WTC11 (cell line): ENCODE measurements at regions not wholly inside any gene's neighbourhood (a gene's known extent, or its start where the extent isn't known, plus 50 kb on each side); places are given as distances from the start of the nearest gene placed in this dataset.

Experiments used
- ATAC-seq: fragments of 200-7000 bp; cut with Tn5 transposase; 2 replicates; pipeline ENCODE4 v1.10.0; 2021; ENCODE audit warnings: mild to moderate bottlenecking, moderate library complexity
- CTCF ChIA-PET: fragments of 300-600 bp; sonication (Branson Sonifier 250); formaldehyde crosslinking; loops from one replicate; lab custom pipeline; 2021; ENCODE audit warnings: antibody characterized with exemption; lab: Charles Lee
- POLR2A ChIA-PET: fragments of 350-600 bp; sonication (Branson Sonifier 250); formaldehyde crosslinking; loops from one replicate; lab custom pipeline; 2021; ENCODE audit warnings: antibody characterized with exemption; lab: Charles Lee
- DNase-seq: peaks from one replicate; pipeline ENCODE4 v3.0.0; 2021; ENCODE audit warnings: low spot score
- H3K27ac Mint-ChIP-seq: 2 replicates; pipeline ENCODE4 v1.8.0; 2021; ENCODE audit warnings: mixed read lengths
- H3K27me3 Mint-ChIP-seq: 2 replicates; pipeline ENCODE4 v1.8.0; 2021; ENCODE audit warnings: low read depth, mild to moderate bottlenecking, moderate library complexity, mixed read lengths
- H3K36me3 Mint-ChIP-seq: 2 replicates; pipeline ENCODE4 v1.8.0; 2021; ENCODE audit warnings: mixed read lengths
- H3K4me1 Mint-ChIP-seq: 2 replicates; pipeline ENCODE4 v1.8.0; 2022; ENCODE audit warnings: mixed read lengths
- H3K4me3 Mint-ChIP-seq: 2 replicates; pipeline ENCODE4 v1.8.0; 2021; ENCODE audit warnings: mild to moderate bottlenecking, moderate library complexity, mixed read lengths
- H3K9me3 Mint-ChIP-seq: 2 replicates; pipeline ENCODE4 v1.8.0; 2021; ENCODE audit warnings: mixed read lengths
- ATF3 ChIP-seq: sonication (generic); formaldehyde crosslinking; conservative IDR thresholded peaks from 2 replicates; pipeline ENCODE4 v1.8.1; 2022; ENCODE audit warnings: mild to moderate bottlenecking, missing genetic modification reagents
- CREB1 ChIP-seq: sonication (generic); formaldehyde crosslinking; IDR thresholded peaks from 2 replicates; pipeline ENCODE4 v1.8.0; 2023; ENCODE audit warnings: mild to moderate bottlenecking, missing genetic modification reagents
- EMX1 ChIP-seq: fragments of 250-450 bp; sonication (Bioruptor Pico); IDR thresholded peaks from 2 replicates; pipeline ENCODE4 v1.8.0; 2021; ENCODE audit warnings: mild to moderate bottlenecking
- IRF1 ChIP-seq: sonication (generic); formaldehyde crosslinking; IDR thresholded peaks from 2 replicates; pipeline ENCODE4 v1.8.0; 2023; ENCODE audit warnings: missing genetic modification reagents
- JAZF1 ChIP-seq: fragments of 250-450 bp; sonication (Bioruptor Pico); IDR thresholded peaks from 2 replicates; pipeline ENCODE4 v1.9.0; 2021; ENCODE audit warnings: moderate library complexity, mild to moderate bottlenecking, inconsistent platforms
- KAT7 ChIP-seq: sonication (generic); formaldehyde crosslinking; IDR thresholded peaks from 2 replicates; pipeline ENCODE4 v1.8.1; 2023; ENCODE audit warnings: missing genetic modification reagents, mild to moderate bottlenecking, borderline replicate concordance
- MLX ChIP-seq: sonication (generic); formaldehyde crosslinking; IDR thresholded peaks from 2 replicates; pipeline ENCODE4 v1.8.1; 2023; ENCODE audit warnings: mild to moderate bottlenecking, missing genetic modification reagents, moderate library complexity
- MYBL2 ChIP-seq: sonication (generic); formaldehyde crosslinking; IDR thresholded peaks from 2 replicates; pipeline ENCODE4 v1.8.1; 2023; ENCODE audit warnings: mild to moderate bottlenecking, moderate library complexity, missing genetic modification reagents
- NFATC4 ChIP-seq: fragments of 250-450 bp; sonication (Bioruptor Pico); IDR thresholded peaks from 2 replicates; pipeline ENCODE4 v1.9.0; 2021; ENCODE audit warnings: mild to moderate bottlenecking
- NFYB ChIP-seq: sonication (generic); formaldehyde crosslinking; conservative IDR thresholded peaks from 2 replicates; pipeline ENCODE4 v1.8.0; 2022; ENCODE audit warnings: low read depth, missing genetic modification reagents
- NR1H2 ChIP-seq: sonication (generic); formaldehyde crosslinking; IDR thresholded peaks from 2 replicates; pipeline ENCODE4 v1.9.0; 2021; ENCODE audit warnings: mild to moderate bottlenecking, moderate library complexity, missing genetic modification reagents
- SMAD4 ChIP-seq: sonication (generic); formaldehyde crosslinking; IDR thresholded peaks from 2 replicates; pipeline ENCODE4 v1.8.0; 2022; ENCODE audit warnings: mild to moderate bottlenecking, missing genetic modification reagents
- ZNF532 ChIP-seq: fragments of 250-450 bp; sonication (Bioruptor Pico); IDR thresholded peaks from 2 replicates; pipeline ENCODE4 v1.9.0; 2021; ENCODE audit warnings: mild to moderate bottlenecking, borderline replicate concordance
- TF ChIP-seq, protein P1 (sequence below): sonication (generic); formaldehyde crosslinking; IDR thresholded peaks from 2 replicates; pipeline ENCODE4 v1.8.1; 2023; ENCODE audit warnings: mild to moderate bottlenecking, missing genetic modification reagents

DNA sequence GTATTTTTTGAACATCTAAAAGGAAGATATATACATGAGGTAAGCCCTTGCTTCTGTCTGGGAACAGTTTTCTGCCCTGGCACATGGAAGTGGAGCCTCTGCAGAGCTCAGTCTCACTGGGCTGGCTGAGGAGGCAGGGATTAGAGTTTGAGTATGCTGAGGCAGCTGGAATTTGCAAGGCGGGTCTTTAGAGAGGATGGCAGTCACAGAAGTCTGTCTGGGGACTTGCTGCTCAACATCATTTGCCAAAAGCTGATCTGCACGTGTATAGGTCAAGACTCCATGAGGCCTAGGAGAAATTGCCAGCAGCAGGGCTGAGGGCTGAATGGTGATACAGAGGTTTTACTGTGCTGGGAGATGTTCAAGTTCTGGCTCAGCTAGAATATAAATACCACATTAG lies 163.6 kb upstream of the ANK2 start (continued):
- no peak for TF ChIP-seq MYBL2 (CRISPR knock-in tag)

- CTCF ChIA-PET, result interaction anchor here (0.8 to 1.7 kb wide), 2 partner anchors 13 to 124 kb away, joined by 3 to 5 read pairs; no protein-coding TSS in a partner anchor
- H3K9me3 Mint-ChIP-seq, result no peaks in the 10 kb centered on the region
- no peak for TF ChIP-seq SMAD4 (CRISPR knock-in tag)
- no peak for TF ChIP-seq NFYB
- TF ChIP-seq ATF3 (CRISPR knock-in tag), result no peak
- no peak for TF ChIP-seq NR1H2 (CRISPR knock-in tag)
- TF ChIP-seq CREB1, result no peak
- TF ChIP-seq, protein P1, sequence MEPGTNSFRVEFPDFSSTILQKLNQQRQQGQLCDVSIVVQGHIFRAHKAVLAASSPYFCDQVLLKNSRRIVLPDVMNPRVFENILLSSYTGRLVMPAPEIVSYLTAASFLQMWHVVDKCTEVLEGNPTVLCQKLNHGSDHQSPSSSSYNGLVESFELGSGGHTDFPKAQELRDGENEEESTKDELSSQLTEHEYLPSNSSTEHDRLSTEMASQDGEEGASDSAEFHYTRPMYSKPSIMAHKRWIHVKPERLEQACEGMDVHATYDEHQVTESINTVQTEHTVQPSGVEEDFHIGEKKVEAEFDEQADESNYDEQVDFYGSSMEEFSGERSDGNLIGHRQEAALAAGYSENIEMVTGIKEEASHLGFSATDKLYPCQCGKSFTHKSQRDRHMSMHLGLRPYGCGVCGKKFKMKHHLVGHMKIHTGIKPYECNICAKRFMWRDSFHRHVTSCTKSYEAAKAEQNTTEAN (CRISPR knock-in tag), result no peak
- TF ChIP-seq ZNF532 (CRISPR knock-in tag), result no peak
- no peak for TF ChIP-seq EMX1 (CRISPR knock-in tag)
- no peak for TF ChIP-seq IRF1 (CRISPR knock-in tag)
- TF ChIP-seq JAZF1 (CRISPR knock-in tag), result no peak
- no peak for TF ChIP-seq NFATC4 (CRISPR knock-in tag)
- TF ChIP-seq KAT7 (CRISPR knock-in tag), result no peak
- TF ChIP-seq, all 79 proteins: peak for 0
- Mint-ChIP-seq H3K36me3 (no peaks in the 10 kb centered on the region), H3K27me3 (no peaks in the 10 kb centered on the region), H3K27ac (no peak overlapping the region), H3K4me1 (peaks cover 32% of the 10 kb centered on the region), H3K4me3 (no peak overlapping the region)
- DNase-seq (no peak), ATAC-seq (no peak)
- POLR2A ChIA-PET, result interaction anchor here (0.8 kb wide), 1 partner anchor 8 kb away, joined by 3 read pairs; no protein-coding TSS in a partner anchor
Observed at GRCh38 chr4:112888622-112889021, 160.8 kb upstream of the ANK2 start.

- H3K27me3 Mint-ChIP-seq, result no peaks in the 10 kb centered on the region
- H3K9me3 Mint-ChIP-seq, result no peaks in the 10 kb centered on the region
- POLR2A ChIA-PET, result no interaction called here
- H3K36me3 Mint-ChIP-seq, result no peaks in the 10 kb centered on the region
- H3K4me3 Mint-ChIP-seq, result no peak overlapping the region
- TF ChIP-seq MLX (CRISPR knock-in tag), result no peak
- no peak for ATAC-seq
- peaks cover 35% of the 10 kb centered on the region for H3K4me1 Mint-ChIP-seq
- CTCF ChIA-PET, result interaction anchor here (1.7 kb wide), 1 partner anchor 124 kb away, joined by 5 read pairs; no protein-coding TSS in a partner anchor
- no peak overlapping the region for H3K27ac Mint-ChIP-seq
- no peak for DNase-seq
Observed at GRCh38 chr4:112889199-112889598, 160.3 kb upstream of the ANK2 start.
